Kasumi-1 (cell line): ENCODE measurements at regions not wholly inside any gene's neighbourhood (a gene's known extent, or its start where the extent isn't known, plus 50 kb on each side); places are given as distances from the start of the nearest gene placed in this dataset.

ENCODE experiments used
- DNase-seq, 2 experiments: peaks; one replicate each; lab custom pipeline; 2025; lab: John Stamatoyannopoulos, UW

DNA sequence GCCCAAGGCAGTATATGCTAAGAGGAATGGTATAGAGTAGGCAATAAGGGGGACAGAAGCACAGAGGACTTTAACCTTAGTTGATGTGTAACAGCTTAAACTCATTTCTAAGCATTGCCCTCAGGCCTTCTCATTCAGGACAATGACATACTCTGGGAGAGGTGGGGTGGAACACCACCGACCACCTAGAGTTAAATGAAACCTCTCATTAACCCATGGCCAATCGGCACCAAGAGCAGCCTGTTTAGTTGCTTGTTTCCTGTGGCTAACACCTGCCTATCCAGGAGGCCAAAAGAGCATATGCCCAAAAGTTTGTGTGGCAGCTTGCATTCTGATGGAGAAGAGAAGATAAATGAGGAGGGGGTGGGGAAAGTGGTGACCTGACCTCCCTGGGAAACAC, 50.0 kb downstream of the PABIR2 start:
- no peak for DNase-seq

DNA sequence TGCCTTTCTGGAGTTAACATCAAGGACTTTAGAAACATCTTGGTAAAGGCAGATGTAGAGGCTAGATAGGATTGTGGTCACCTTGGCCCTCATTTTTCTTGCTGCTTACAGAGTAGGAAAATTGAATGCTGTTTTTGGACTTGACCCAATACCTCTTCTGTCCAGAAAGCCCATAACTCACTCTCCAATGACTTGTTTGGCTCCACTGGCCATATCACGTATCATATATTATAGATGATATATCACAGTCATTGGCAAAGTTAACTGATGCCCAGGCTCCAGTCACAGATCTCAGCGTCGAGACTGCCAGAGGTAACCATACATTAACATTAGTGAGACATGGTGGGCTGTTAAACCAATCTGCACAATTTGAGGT, 50.6 kb downstream of the PABIR2 start:
- no peak for DNase-seq

DNA sequence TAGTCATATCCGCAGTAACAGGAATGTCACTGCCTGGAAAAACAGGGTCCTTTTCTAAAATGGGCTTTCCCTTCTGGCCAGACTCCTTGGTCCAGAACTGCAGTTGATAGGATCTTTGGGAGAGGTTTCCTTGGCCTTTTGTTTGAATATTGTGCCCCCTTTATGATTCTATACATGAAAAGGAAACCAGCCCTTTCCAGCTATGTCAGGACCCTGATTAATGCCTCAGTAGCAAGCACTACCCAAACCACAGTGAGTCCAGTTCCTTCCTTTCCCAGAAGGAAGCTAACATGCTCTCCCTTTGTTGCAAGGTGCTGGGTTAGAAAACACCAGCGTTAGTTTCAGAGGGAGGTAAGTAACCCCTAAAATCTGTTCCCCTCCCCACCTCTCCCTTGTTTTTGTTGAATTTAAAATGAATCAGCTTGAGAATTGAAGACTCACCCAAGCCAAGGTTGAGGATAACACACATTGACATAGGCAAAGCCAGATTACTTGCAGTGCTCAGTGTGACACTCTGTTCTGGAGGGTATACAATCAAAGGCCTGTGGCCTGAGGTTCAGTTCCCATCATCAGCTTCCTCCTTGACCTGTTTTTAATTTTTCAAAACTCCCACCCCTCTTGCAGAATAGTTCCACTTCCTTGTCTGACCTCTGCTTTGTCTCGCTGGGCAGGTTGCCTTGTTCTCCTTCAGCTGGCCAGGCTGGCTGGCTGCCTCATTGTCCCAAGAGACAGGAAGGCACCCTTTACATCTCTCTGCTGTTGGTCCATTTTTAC, 51.2 kb downstream of the PABIR2 start:
- no peak for DNase-seq

DNA sequence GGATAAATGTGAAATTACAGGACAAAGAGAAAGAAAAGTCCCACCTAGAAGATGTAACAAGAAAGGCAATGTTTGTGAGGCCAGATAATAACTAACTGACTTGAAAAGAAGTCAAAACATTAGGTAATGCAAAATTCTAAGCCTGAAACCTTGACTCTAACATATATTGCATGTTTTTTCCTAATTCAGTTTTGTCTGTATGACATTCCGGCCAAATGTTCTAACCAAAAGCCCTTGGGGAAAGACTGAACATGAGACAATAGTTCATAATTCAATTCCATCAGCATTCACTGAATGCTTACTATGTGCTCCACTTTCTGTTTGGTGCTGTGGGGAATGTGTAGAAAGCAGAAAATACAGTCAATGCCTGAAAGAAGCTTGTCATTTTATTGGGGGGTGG, 53.9 kb downstream of the PABIR2 start:
- DNase-seq = no peak

DNA sequence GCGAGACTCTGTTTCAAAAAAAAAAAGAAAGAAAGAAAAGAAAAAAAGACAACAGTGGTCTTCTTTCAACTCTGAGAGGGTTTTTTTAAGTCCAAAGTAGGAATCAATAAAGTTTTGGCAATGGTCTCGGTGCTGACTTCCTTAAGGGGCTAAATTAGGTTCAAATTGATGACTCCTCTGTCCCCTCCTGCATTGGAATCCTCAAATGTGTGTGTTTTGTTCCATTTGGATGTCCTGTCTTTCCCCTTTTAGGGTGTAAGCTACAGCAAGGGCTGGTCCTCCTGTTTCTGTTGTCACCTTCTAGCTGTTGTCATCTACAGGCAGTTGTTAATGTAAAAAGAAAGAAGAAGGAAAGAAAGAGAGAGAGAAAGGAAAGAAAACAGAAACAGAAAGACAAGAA, 54.4 kb downstream of the PABIR2 start:
- no peak for DNase-seq

DNA sequence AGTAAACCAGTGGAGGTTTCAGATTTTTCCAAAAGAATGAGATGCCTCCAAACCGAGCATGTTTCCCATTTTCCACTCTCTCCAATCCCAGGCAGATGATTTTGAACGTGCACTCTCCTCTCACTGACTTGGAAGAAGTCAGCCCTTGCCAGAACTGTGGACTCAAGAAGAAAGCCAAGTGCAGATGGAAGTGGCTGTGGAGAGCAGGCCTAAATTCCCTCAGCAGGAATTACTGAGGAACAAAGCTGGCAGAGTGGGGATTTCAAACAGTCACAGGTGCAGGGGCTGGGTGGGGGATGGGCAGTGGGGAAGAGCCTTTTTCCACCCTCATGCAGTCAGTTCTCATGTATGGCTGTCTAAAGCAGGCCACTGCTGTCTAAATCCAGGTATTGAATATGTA, 55.3 kb downstream of the PABIR2 start:
- DNase-seq = no peak

DNA sequence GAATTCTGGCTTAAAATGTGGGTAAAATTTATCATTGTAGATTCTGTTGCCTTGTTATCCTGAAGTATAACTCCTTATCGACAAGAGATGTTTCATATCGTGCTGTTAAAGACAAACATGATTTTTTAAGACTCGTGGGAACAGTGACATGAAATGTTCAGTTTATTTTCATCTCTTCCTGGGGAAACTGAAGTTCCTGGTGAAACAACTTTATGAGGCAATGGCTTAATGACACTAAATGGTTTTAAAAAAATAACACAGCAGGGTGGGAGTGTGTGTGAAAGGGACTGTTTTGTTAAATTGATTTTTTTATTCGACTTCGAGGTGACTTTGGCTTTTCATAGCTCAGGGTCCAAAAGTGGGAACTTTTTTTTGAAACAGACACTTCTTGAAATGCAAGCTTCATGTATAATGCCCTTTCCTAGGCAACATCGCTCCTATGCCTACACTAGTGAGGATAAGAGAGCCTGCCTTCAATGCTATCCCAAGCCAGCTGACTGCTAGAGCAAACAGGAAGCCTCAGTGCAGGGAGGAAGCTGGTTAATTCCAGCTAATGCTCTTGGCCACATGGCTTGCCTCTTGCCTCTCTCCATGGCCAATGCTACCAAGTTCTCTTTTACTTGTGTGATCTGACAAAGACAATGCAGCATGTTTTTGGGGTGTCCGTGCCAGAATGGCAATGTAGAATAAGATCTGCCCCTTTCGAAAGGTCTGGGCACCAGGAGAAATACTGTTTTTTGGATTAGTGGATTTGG, 57.8 kb downstream of the PABIR2 start:
- peak; percentile 1 to 25 for DNase-seq

DNA sequence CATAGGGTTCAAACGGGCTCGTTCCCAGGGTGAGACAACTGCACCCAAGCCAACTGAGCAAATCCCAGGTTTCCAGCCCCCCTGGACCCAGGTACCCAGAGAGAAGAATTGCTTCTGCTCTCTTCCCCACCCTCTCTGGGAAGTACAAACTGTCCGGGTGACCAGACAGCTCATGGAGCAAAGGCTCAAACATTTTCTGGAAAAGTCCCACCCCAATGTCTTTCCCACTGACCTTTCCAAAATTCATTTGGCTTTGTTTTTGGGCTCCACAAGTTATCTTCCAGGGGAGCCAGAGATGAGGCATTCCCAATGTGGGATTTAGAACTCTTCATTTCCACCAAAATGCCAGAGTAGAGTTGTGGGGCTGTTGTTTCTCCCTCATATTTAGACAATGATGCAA, 58.6 kb downstream of the PABIR2 start:
- no peak for DNase-seq

DNA sequence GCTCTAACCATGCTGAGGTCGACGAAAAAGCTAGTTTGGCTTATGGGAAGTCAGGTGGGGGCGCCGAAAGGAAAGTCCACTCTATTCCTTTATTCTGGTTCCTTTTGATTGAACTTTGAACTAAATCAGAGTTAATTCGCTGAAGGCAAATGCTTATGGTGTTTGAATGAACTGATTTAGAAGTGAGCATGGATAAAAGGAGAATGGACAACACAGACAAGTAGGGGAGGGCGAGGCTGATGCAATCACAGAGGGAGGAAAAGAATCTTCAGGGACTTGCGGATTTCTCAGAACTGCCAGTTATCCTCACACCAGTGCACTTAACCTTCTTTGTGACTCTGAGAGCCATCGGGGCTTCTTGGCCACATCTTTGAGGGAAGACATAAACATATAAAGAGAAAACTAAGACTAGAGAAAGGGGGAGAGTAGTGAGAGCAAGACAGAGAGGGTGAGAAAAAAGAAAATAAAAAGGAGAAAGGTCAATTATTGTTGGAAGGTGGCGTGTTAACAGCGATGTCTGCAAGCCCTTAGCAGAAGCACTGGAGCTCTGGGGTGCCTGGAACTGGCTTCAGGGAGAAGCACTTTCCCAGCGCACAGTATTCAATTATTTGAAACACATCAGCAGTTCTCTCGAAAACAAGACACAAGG, 59.2 kb downstream of the PABIR2 start:
- DNase-seq = no peak

DNA sequence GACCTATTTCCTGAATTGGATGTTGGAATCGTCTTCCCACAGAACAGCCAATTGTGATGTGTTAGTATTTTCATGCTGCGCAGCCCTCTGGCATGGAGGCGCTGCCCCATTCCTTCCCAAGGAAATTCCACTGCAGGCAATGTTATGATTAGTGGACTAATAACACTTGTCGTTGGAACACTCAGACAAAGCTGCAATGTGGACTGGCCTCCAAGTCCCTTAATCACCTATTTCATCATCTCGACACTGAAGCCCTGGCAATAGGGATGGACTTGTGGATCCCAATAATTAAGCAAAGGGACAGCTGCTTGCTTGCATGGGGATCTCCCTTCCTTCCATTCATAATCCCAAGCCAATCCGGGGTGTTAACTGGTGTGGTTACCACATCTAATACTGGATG, 59.9 kb downstream of the PABIR2 start:
- no peak for DNase-seq

DNA sequence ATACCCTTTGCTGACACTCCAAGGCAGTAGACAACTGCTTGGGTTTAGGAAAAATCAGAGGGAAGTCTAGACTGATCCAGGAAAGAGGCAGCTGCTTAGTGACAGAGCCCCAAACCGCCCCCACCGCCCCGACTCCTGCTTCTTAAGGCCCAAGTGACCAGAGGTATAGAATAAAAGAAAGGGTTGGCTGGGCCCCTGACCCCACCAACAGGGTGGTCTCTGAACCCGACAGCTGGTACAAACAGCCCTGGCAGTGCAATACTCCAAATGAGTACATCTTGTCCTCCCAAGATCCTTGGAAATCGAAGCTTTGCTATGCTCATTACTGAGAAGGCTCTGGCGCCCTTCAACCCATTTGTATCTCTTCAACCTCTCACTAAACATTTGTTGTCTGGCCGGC, 60.6 kb downstream of the PABIR2 start:
- DNase-seq = no peak

DNA sequence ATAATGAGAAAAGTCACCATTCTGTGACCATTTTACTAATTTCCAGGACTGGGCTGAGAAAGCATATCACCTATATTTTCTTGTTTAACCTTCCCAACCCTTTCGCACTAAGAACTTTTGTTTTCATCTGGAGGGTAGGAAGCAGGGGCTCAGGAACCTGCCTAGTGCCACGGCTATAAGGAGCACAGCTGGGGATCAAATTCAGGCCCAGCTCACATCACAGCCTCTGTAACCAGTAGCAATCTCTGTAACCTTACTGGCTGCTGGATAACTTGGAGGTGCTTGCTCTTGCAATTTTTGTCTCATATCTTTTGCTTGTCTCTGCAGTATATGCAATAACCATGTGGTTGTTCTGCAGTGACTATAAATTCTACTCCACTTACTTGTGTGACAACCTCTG, 62.0 kb downstream of the PABIR2 start:
- no peak for DNase-seq

DNA sequence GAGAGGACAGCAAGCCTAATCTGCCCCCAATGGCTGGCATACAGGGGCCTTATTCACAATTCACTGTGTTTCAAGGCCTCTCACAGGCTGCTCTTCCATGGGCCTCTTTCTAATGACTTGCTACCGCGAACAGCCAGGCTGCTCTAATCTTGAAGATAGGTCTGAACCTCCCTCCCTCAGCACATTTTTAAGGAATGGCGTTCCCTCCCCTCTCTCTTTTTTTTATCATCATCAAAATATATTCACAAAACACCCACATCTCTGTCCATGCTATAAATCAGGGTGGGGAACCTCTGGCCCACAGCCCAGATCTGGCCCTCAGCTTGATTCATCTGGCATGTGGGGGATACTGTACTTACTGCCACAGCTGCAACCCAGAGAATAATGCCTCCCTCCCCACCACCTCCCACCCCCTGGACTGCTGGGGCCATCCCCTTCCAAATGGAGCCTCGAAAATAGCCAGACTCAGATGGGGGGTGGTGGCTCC, 62.5 kb downstream of the PABIR2 start:
- no peak for DNase-seq

DNA sequence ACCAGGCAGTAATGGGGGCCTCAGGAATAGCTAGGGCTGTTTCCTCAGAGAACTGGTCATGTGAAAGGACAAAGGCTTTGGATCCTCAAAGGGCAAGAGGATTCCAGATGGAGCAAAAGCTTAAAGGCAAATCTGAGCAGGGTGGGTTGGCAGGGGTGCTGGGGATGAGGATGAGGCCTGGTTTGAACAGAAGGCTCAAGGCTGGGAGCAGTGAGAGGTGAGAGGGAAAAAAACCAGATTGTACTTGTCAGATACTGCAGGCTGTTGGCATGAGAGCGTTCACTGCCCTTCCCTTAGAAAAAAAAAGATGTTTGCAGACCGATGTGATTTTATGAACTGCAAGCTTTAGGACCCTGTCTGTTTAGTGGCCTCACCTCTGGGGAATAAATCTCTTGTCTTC, 63.4 kb downstream of the PABIR2 start:
- no peak for DNase-seq

DNA sequence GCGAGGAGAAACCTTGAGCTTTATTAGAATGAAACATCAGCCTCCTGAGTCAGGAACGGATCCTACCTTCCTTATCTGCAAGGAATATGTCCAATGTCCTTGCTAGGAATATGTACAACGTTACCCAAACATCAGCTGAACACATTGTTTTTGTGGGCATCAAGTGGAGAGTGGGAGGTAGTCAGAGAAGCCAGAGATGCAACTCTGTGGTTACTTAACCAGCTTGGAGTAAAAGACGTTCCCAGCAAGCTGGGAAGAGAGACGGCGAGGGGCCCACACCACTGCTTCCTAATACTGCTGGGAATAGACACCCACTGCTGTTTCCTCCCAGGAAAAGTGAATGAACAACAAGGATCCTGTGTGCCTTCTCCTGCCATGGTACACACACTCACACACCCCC, 64.3 kb downstream of the PABIR2 start:
- no peak for DNase-seq

DNA sequence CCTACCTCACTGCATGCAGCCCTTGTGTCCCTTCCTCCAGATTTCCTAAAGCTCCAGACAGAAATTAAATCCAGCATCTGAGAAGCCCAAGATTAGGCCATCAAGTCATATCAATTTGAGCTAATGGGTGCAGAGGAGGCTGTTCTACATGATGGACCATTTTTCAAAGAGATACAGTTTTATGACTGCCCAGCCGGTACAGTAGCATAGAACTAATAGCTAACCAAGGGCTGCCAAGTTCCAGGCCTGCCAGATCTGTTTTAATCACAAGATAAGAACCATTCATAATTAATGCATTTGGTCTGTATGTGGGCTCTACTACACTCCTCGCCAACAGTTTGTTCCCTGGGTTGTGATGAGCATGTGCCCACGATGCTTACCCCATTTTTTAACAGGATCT, 64.9 kb downstream of the PABIR2 start:
- DNase-seq = no peak

DNA sequence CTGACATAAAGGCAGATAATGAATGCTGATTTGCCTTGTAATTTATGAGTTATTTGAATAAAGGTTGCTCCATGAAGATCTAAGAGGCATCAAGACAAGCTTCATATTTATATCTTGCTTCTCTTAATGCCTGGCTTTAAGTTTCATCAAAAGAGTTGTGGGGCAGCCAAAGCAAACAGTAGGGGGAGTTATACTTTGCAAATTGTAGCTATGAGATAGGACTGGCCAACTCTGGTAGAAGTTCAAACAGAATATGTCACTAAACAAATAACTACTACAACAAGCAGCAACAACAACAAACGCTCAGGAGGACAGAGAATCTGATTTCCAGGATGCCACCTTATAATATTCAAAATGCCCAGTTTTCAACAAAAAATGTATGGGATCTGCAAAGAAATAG, 69.1 kb upstream of the PLAC1 start:
- DNase-seq = peak; percentile 8 to 9

DNA sequence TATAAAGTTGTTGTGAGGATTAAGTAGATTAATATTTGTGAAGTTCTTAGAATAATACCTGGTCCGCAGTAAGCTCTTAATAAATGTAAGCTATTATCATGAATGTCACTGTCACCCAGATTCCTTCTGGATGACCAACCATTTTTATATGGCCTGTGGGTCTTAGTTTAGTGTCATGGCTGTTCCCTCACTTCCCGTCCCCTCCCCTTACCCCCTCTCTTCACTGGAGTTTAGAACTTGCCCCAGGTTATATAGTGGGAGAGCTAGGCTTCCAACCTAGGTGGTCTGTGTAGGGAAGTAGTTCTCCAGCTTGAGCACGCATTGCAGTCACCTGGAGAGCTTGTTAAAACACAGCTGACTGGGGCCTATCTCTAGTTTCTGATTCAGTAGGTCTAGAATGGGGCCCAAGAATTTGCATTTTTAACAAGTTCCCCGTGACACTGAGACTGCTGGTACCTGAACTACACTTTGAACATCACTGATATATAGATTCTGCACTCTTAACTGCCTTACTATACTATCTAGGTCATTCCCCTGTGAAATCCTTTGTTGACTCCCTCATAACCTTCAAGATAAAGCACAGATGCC, 66.9 kb upstream of the PLAC1 start:
- no peak for DNase-seq

DNA sequence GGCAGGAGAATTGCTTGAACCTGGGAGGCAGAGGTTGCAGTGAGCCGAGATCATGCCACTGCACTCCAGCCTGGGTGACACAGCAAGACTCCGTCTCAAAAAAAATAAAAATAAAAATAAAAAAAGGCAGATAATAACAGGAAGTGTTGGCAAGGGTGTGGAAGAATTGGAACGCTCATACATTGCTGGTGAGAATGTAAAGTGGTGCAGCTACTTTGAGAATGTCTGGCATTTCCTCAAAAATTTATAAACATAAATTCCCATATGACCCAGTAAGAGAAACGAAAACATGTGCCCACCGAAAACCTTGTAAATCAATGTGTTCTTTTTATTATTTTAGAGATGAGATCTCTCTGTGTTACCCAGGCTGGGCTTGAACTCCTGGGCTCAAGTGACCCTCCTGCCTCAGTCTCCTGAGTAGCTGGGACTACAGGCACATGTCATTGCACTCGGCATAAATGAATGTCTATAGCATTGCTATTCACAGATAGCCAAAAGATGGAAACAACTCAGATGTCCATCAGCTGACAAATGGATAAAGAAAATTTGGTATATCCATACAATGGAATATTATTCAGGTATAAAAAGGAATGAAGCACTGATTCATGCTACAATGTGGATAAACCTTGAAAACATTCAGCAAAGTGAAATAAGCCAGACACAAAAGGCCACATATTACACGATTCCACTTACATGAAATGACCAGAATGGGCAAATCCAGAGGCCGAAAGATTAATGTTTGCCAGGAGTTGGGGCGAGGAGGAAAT, 63.7 kb upstream of the PLAC1 start:
- DNase-seq = no peak

DNA sequence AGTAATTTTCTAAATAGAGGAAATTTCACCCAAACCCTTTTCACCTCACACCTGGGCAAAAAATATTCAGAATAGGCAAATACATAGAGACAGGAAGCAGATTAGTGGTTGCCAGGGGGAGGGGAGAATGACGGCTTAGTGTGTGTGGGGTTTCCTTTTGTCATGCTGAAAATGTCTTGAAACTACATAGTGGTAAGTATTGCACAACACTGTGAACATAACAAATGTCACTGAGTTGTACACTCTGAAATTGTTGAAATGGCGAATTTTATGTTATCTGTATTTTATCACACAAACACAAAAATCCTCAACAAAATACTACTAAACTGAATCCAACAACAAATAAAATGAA, 60.7 kb upstream of the PLAC1 start:
- peak; percentile 24 to 56 for DNase-seq

DNA sequence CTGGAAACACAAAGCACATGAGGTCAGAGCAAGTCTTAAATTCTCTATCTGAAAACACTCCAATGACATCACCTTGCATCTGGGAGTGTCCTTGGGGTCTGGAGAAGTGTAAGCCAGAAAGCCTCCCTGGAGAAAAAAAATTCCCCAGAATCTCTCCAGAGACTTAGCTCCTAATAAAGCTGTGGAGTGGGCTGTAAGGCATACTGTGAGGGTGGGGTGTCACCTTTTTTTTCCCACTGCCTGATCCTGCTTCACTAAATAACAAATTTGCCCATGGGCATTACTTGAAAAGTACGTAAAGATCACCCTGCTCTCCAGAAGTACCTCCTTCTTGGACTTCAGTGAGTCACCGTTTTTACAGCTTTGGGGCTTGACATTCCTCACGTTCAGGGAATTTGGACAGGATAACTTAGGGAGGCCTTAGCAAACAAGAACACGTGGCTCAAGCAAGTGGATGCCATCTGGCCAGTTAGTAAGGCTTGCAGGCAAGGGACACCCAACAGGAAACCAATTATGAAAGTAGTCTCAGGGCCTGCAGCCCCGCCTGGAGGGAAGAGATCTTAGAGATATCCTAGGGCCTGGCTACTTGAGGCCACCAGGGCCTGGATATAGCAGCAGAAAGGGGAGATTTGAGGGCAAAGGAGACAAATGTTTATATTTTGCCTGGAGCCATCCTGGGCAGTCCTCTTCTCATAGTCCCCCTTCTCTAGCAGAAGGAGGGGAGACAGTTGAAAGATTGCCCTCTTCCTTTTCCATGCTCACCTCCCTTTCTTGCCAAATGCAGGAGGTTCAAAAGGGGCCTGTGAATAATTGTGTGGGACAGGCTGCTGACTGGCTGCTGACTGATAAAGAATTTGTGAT, 60.1 kb upstream of the PLAC1 start:
- DNase-seq = no peak
